ENCODE measurements at regions not wholly inside any gene's neighbourhood (a gene's known extent, or its start where the extent isn't known, plus 50 kb on each side); places are given as distances from the start of the nearest gene placed in this dataset.
A peak's percentile ranks its signal among the peaks of the same experiment; 100 is the strongest.

GRCh38 chr6:87798393-87799278 lies 96.6 kb upstream of the AKIRIN2 start:
- DNase-seq = no peak

- no peak for DNase-seq
Observed at GRCh38 chr6:87794922-87795885, 93.2 kb upstream of the AKIRIN2 start.

GRCh38 chr6:87793315-87793714 lies 91.3 kb upstream of the AKIRIN2 start:
- DNase-seq = no peak

- no peak for DNase-seq
Observed at GRCh38 chr6:87791982-87792381, 89.9 kb upstream of the AKIRIN2 start.

GRCh38 chr6:87791485-87791884 lies 89.5 kb upstream of the AKIRIN2 start:
- DNase-seq = no peak

- DNase-seq = no peak
Observed at GRCh38 chr6:87791029-87791428, 89.0 kb upstream of the AKIRIN2 start.

GRCh38 chr6:87789900-87790290 lies 87.9 kb upstream of the AKIRIN2 start:
- DNase-seq = no peak

GRCh38 chr6:87789198-87789899 lies 87.3 kb upstream of the AKIRIN2 start:
- DNase-seq = peak; percentile 53

- no peak for DNase-seq
Observed at GRCh38 chr6:87788141-87788540, 86.1 kb upstream of the AKIRIN2 start.

GRCh38 chr6:87785229-87785862 lies 83.3 kb upstream of the AKIRIN2 start:
- DNase-seq = no peak

- no peak for DNase-seq
Observed at GRCh38 chr6:87784690-87785089, 82.7 kb upstream of the AKIRIN2 start.

- DNase-seq = no peak
Observed at GRCh38 chr6:87784051-87784450, 82.0 kb upstream of the AKIRIN2 start.

GRCh38 chr6:87779542-87779941 lies 77.5 kb upstream of the AKIRIN2 start:
- no peak for DNase-seq

- DNase-seq = peak; percentile 20
Observed at GRCh38 chr6:87772597-87773530, 70.8 kb upstream of the AKIRIN2 start.

GRCh38 chr6:87767478-87767877 lies 65.4 kb upstream of the AKIRIN2 start:
- no peak for DNase-seq

- no peak for DNase-seq
Observed at GRCh38 chr6:87766211-87766610, 64.2 kb upstream of the AKIRIN2 start.

- no peak for DNase-seq
Observed at GRCh38 chr6:87763901-87764300, 61.9 kb upstream of the AKIRIN2 start.

GRCh38 chr6:87763276-87763675 lies 61.2 kb upstream of the AKIRIN2 start:
- no peak for DNase-seq

- no peak for DNase-seq
Observed at GRCh38 chr6:87762116-87762515, 60.1 kb upstream of the AKIRIN2 start.

- DNase-seq = no peak
Observed at GRCh38 chr6:87757792-87758191, 55.8 kb upstream of the AKIRIN2 start.

- DNase-seq = peak; percentile 83
Observed at GRCh38 chr6:87756858-87757257, 54.8 kb upstream of the AKIRIN2 start.
